HEK293 (cell line): ENCODE measurements at regions not wholly inside any gene's neighbourhood (a gene's known extent, or its start where the extent isn't known, plus 50 kb on each side); places are given as distances from the start of the nearest gene placed in this dataset.

Source experiments
- CTCF ChIA-PET: fragments of 350-600 bp; formaldehyde crosslinking; extraction: SDS; loops from one replicate; lab custom pipeline; 2021; ENCODE audit warnings: antibody characterized with exemption; lab: Yijun Ruan, JAX
- POLR2A ChIA-PET: fragments of 300-600 bp; formaldehyde crosslinking; extraction: SDS; loops from one replicate; lab custom pipeline; 2020; ENCODE audit warnings: antibody characterized with exemption, inconsistent platforms; lab: Yijun Ruan, JAX
- H3K27ac ChIP-seq: fragments of 200-500 bp; sonication (Bioruptor generic); 2 replicates; pipeline ENCODE4 v1.5.1; 2014; ENCODE audit warnings: low read depth, low read length, control low read depth, inconsistent platforms; ENCODE audit errors: extremely low read depth
- H3K36me3 ChIP-seq, 2 experiments: fragments of 200-500 bp in 1 of 2; sonication (Bioruptor generic) in 1 of 2; 1 replicate in 1 of 2; 2 replicates in 1 of 2; pipeline ENCODE4 v1.5.1; 2014 to 2017; ENCODE audit warnings: inconsistent platforms in 2 of 2, low read length in 2 of 2; ENCODE audit not compliant: control insufficient read depth in 2 of 2, insufficient read depth in 1 of 2
- H3K4me1 ChIP-seq: fragments of 200-500 bp; sonication (Bioruptor generic); 2 replicates; pipeline ENCODE4 v1.5.1; 2014; ENCODE audit warnings: mild to moderate bottlenecking, low read length, inconsistent platforms; ENCODE audit not compliant: control insufficient read depth, insufficient read depth
- H3K4me3 ChIP-seq: 2 replicates; pipeline ENCODE4 v1.5.1; 2011; ENCODE audit warnings: low read depth, mild to moderate bottlenecking, control low read depth, low read length, moderate library complexity
- H3K9me3 ChIP-seq: fragments of 200-500 bp; sonication (Bioruptor generic); 2 replicates; pipeline ENCODE4 v1.5.1; 2014; ENCODE audit warnings: low read depth, low read length, inconsistent platforms; ENCODE audit not compliant: control insufficient read depth, insufficient read depth
- GLIS2 ChIP-seq: fragments of 450-650 bp; formaldehyde crosslinking; IDR thresholded peaks from 2 replicates; pipeline ENCODE4 v1.5.1; 2016; ENCODE audit warnings: missing biosample characterization, missing genetic modification characterization
- MEIS1 ChIP-seq: sonication (generic); formaldehyde crosslinking; IDR thresholded peaks from 2 replicates; pipeline ENCODE4 v1.8.1; 2022; ENCODE audit warnings: missing genetic modification reagents, mild to moderate bottlenecking, borderline replicate concordance
- SCRT2 ChIP-seq: fragments of 450-650 bp; formaldehyde crosslinking; IDR thresholded peaks from 2 replicates; pipeline ENCODE4 v1.5.1; 2016; ENCODE audit warnings: missing biosample characterization, missing genetic modification characterization
- TCF7L2 ChIP-seq: IDR thresholded peaks from 2 replicates; pipeline ENCODE4 v1.6.1; 2011; ENCODE audit warnings: low read depth, mild to moderate bottlenecking, inconsistent platforms, low read length, moderate library complexity, borderline replicate concordance
- ZNF146 ChIP-seq: fragments of 450-650 bp; formaldehyde crosslinking; IDR thresholded peaks from 2 replicates; pipeline ENCODE4 v1.5.1; 2016; ENCODE audit warnings: missing biosample characterization, missing genetic modification characterization
- ZNF174 ChIP-seq: fragments of 450-650 bp; formaldehyde crosslinking; IDR thresholded peaks from 2 replicates; pipeline ENCODE4 v1.5.0; 2017; ENCODE audit warnings: missing biosample characterization, mild to moderate bottlenecking, missing genetic modification characterization
- ZNF19 ChIP-seq: fragments of 450-650 bp; formaldehyde crosslinking; IDR thresholded peaks from 2 replicates; pipeline ENCODE4; 2016; ENCODE audit warnings: missing biosample characterization, missing genetic modification characterization, low read depth
- ZNF239 ChIP-seq: fragments of 450-650 bp; formaldehyde crosslinking; IDR thresholded peaks from 2 replicates; pipeline ENCODE4 v1.5.1; 2016; ENCODE audit warnings: missing biosample characterization, missing genetic modification characterization
- ZNF292 ChIP-seq: fragments of 450-650 bp; formaldehyde crosslinking; IDR thresholded peaks from 2 replicates; pipeline ENCODE4 v1.5.1; 2016; ENCODE audit warnings: low read depth, missing biosample characterization, missing genetic modification characterization, borderline replicate concordance
- ZNF341 ChIP-seq: fragments of 450-650 bp; formaldehyde crosslinking; IDR thresholded peaks from 2 replicates; pipeline ENCODE4; 2016; ENCODE audit warnings: low read depth, missing biosample characterization, missing genetic modification characterization
- ZNF354C ChIP-seq: fragments of 450-650 bp; formaldehyde crosslinking; IDR thresholded peaks from 2 replicates; pipeline ENCODE4 v1.5.1; 2016; ENCODE audit warnings: missing biosample characterization, missing genetic modification characterization, low read depth, borderline replicate concordance
- ZNF501 ChIP-seq: fragments of 450-650 bp; formaldehyde crosslinking; IDR thresholded peaks from 2 replicates; pipeline ENCODE4 v1.5.1; 2016; ENCODE audit warnings: missing biosample characterization, missing genetic modification characterization
- ZNF514 ChIP-seq: fragments of 450-650 bp; formaldehyde crosslinking; IDR thresholded peaks from 2 replicates; pipeline ENCODE4 v1.5.1; 2016; ENCODE audit warnings: missing biosample characterization, missing genetic modification characterization
- ZNF768 ChIP-seq: fragments of 450-650 bp; formaldehyde crosslinking; IDR thresholded peaks from 2 replicates; pipeline ENCODE4 v1.5.1; 2018; ENCODE audit warnings: missing biosample characterization, mild to moderate bottlenecking, missing genetic modification characterization
- ZSCAN16 ChIP-seq: fragments of 450-650 bp; formaldehyde crosslinking; IDR thresholded peaks from 2 replicates; pipeline ENCODE4 v1.5.1; 2016; ENCODE audit warnings: missing biosample characterization, missing genetic modification characterization
- ZSCAN4 ChIP-seq: fragments of 450-650 bp; formaldehyde crosslinking; IDR thresholded peaks from 2 replicates; pipeline ENCODE4 v1.5.1; 2017; ENCODE audit warnings: missing biosample characterization, missing genetic modification characterization
- TF ChIP-seq, protein P1 (sequence below): fragments of 450-650 bp; formaldehyde crosslinking; IDR thresholded peaks from 2 replicates; pipeline ENCODE4 v1.5.1; 2017; ENCODE audit warnings: missing biosample characterization, missing genetic modification characterization
- TF ChIP-seq, protein P2 (sequence below): sonication (generic); formaldehyde crosslinking; IDR thresholded peaks from 2 replicates; pipeline ENCODE4 v1.8.1; 2022; ENCODE audit warnings: mild to moderate bottlenecking, moderate library complexity, missing genetic modification reagents
- TF ChIP-seq, protein P3 (sequence below): fragments of 450-650 bp; formaldehyde crosslinking; IDR thresholded peaks from 2 replicates; pipeline ENCODE4 v1.5.1; 2016; ENCODE audit warnings: missing biosample characterization, missing genetic modification characterization

DNA sequence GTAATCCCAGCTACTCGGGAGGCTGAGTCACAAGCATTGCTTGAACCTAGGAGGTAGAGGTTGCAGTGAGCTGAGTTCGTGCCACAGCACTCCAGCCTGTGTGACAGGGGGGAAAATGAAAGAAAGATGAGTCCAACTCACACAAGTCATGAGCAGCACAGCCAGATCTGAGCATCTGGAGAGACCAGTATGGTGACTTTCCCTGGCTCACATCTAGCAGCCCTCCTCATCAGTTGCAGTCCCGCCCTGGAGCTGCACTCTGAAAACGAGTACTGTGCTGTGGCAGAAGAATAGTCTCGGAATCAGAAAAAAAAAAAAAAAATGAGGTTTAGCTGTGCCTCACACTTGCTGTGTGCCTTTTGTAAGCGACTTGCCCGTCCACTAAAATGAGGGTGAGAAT is 74.4 kb upstream of the TRIB2 start:
- ChIA-PET POLR2A (no interaction called here), CTCF (no interaction called here)
- no peak for TF ChIP-seq TCF7L2
- Histone ChIP-seq H3K27ac (no peak overlapping the region), H3K4me3 (no peak overlapping the region), H3K9me3 (no peaks in the 10 kb centered on the region), H3K4me1 (no peaks in the 10 kb centered on the region), H3K36me3 (no peaks in the 10 kb centered on the region)

GRCh38 chr2:12642859-12643258 is 73.9 kb upstream of the TRIB2 start:
- H3K36me3 ChIP-seq = no peaks in the 10 kb centered on the region
- H3K4me1 ChIP-seq = no peaks in the 10 kb centered on the region
- CTCF ChIA-PET = no interaction called here
- no peaks in the 10 kb centered on the region for H3K9me3 ChIP-seq
- no peak overlapping the region for H3K27ac ChIP-seq
- H3K4me3 ChIP-seq = no peak overlapping the region
- POLR2A ChIA-PET = no interaction called here
- TF ChIP-seq SCRT2 (tag by site-specific recombination) (no peak), ZNF292 (tag by site-specific recombination) (no peak), ZNF239 (no peak), ZNF768 (no peak), GLIS2 (tag by site-specific recombination) (no peak), ZNF514 (tag by site-specific recombination) (no peak), ZNF174 (no peak), ZSCAN16 (tag by site-specific recombination) (no peak), ZSCAN4 (tag by site-specific recombination) (no peak), ZNF19 (tag by site-specific recombination) (no peak), ZNF501 (tag by site-specific recombination) (no peak), ZNF341 (tag by site-specific recombination) (no peak), MEIS1 (CRISPR knock-in tag) (no peak), ZNF354C (no peak), ZNF146 (no peak)
- TF ChIP-seq, protein P1, sequence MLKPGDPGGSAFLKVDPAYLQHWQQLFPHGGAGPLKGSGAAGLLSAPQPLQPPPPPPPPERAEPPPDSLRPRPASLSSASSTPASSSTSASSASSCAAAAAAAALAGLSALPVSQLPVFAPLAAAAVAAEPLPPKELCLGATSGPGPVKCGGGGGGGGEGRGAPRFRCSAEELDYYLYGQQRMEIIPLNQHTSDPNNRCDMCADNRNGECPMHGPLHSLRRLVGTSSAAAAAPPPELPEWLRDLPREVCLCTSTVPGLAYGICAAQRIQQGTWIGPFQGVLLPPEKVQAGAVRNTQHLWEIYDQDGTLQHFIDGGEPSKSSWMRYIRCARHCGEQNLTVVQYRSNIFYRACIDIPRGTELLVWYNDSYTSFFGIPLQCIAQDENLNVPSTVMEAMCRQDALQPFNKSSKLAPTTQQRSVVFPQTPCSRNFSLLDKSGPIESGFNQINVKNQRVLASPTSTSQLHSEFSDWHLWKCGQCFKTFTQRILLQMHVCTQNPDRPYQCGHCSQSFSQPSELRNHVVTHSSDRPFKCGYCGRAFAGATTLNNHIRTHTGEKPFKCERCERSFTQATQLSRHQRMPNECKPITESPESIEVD (tag by site-specific recombination) = no peak
- TF ChIP-seq, protein P2, sequence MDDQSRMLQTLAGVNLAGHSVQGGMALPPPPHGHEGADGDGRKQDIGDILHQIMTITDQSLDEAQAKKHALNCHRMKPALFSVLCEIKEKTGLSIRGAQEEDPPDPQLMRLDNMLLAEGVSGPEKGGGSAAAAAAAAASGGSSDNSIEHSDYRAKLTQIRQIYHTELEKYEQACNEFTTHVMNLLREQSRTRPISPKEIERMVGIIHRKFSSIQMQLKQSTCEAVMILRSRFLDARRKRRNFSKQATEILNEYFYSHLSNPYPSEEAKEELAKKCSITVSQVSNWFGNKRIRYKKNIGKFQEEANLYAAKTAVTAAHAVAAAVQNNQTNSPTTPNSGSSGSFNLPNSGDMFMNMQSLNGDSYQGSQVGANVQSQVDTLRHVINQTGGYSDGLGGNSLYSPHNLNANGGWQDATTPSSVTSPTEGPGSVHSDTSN (CRISPR knock-in tag) = no peak
- TF ChIP-seq, protein P3, sequence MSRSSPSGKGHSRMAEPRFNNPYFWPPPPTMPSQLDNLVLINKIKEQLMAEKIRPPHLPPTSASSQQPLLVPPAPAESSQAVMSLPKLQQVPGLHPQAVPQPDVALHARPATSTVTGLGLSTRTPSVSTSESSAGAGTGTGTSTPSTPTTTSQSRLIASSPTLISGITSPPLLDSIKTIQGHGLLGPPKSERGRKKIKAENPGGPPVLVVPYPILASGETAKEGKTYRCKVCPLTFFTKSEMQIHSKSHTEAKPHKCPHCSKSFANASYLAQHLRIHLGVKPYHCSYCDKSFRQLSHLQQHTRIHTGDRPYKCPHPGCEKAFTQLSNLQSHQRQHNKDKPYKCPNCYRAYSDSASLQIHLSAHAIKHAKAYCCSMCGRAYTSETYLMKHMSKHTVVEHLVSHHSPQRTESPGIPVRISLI (tag by site-specific recombination) = no peak
